GM18868 (cell line): ENCODE measurements at regions not wholly inside any gene's neighbourhood (a gene's known extent, or its start where the extent isn't known, plus 50 kb on each side); places are given as distances from the start of the nearest gene placed in this dataset.
"Not testable (repeated sequence)": the region's sequence is repeated elsewhere in the genome, so short reads cannot be mapped to it uniquely, and the experiment has no call there.

Experiments used
- ATAC-seq: cut with Tn5 transposase; IDR thresholded peaks from one replicate; pipeline ENCODE4 v1.9.1; 2021; ENCODE audit warnings: mild to moderate bottlenecking, moderate library complexity; ENCODE audit not compliant: unreplicated experiment

GRCh38 chr3:519026-519425 lies 322.5 kb downstream of the CHL1 start:
- ATAC-seq = no peak

- no peak for ATAC-seq
Observed at GRCh38 chr3:522888-523287, 326.3 kb downstream of the CHL1 start.

GRCh38 chr3:525415-525814 lies 328.9 kb downstream of the CHL1 start:
- ATAC-seq = no peak

- no peak for ATAC-seq
Observed at GRCh38 chr3:535566-536416, 339.2 kb downstream of the CHL1 start.

GRCh38 chr3:536417-536813 lies 339.9 kb downstream of the CHL1 start:
- no peak for ATAC-seq

GRCh38 chr3:541062-541801 lies 344.7 kb downstream of the CHL1 start:
- no peak for ATAC-seq

- no peak for ATAC-seq
Observed at GRCh38 chr3:542021-542420, 345.5 kb downstream of the CHL1 start.

GRCh38 chr3:549636-550035 lies 353.1 kb downstream of the CHL1 start:
- ATAC-seq = no peak

GRCh38 chr3:550471-550870 lies 353.9 kb downstream of the CHL1 start:
- ATAC-seq = no peak

- peak; percentile 92 for ATAC-seq
Observed at GRCh38 chr3:557972-558371, 361.4 kb downstream of the CHL1 start.

GRCh38 chr3:567488-568185 lies 371.1 kb downstream of the CHL1 start:
- ATAC-seq = no peak

- ATAC-seq = not testable (repeated sequence)
Observed at GRCh38 chr3:579529-579928, 383.0 kb downstream of the CHL1 start.

- not testable (repeated sequence) for ATAC-seq
Observed at GRCh38 chr3:589066-589465, 392.5 kb downstream of the CHL1 start.

GRCh38 chr3:597304-597703 lies 400.7 kb downstream of the CHL1 start:
- ATAC-seq = peak; percentile 59

- ATAC-seq = not testable (repeated sequence)
Observed at GRCh38 chr3:597746-598145, 401.2 kb downstream of the CHL1 start.

- ATAC-seq = not testable (repeated sequence)
Observed at GRCh38 chr3:607480-607879, 410.9 kb downstream of the CHL1 start.

- ATAC-seq = no peak
Observed at GRCh38 chr3:621714-622113, 425.2 kb downstream of the CHL1 start.

GRCh38 chr3:622314-622713 lies 425.8 kb downstream of the CHL1 start:
- no peak for ATAC-seq

- ATAC-seq = no peak
Observed at GRCh38 chr3:623914-624545, 427.5 kb downstream of the CHL1 start.

GRCh38 chr3:632571-633170 lies 436.1 kb downstream of the CHL1 start:
- peak; percentile 84 for ATAC-seq

GRCh38 chr3:634511-634910 lies 437.9 kb downstream of the CHL1 start:
- ATAC-seq = no peak
